T-helper 1 cell treated with Interleukin-12 subunit alpha and Interleukin-12 subunit beta and Interleukin-4 antibody, amounts not matched to agents 30 ng/mL and 1 ng/mL, for 36 hours (primary cell): ENCODE measurements at regions not wholly inside any gene's neighbourhood (a gene's known extent, or its start where the extent isn't known, plus 50 kb on each side); places are given as distances from the start of the nearest gene placed in this dataset.
"Not testable (repeated sequence)": the region's sequence is repeated elsewhere in the genome, so short reads cannot be mapped to it uniquely, and the experiment has no call there.

Experiments
- intact Hi-C: fragments of 100-400 bp; cut with micrococcal nuclease; formaldehyde crosslinking; loops from one replicate; pipeline ENCODE4 v1.15.1; 2024

DNA sequence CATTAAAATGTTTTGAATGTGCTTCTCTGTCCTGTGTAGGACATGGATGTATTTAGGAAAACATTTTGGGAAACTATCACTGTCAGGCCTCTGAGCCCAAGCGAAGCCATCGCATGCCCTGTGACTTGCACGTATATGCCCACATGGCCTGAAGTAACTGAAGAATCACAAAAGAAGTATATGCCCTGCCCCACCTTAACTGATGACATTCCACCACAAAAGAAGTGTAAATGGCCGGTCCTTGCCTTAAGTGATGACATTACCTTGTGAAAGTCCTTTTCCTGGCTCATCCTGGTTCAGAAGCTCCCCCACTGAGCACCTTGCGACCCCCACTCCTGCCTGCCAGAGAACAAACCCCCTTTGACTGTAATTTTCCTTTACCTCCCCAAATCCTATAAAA is 191.1 kb upstream of the MEIS1 start:
- intact Hi-C loops: not testable (repeated sequence)

GRCh38 chr2:66242888-66243287 is 192.0 kb upstream of the MEIS1 start:
- intact Hi-C loops: not testable (repeated sequence)

- intact Hi-C loops: no loop called here
Observed at GRCh38 chr2:66242099-66242789, 192.7 kb upstream of the MEIS1 start.

- intact Hi-C loops: no loop called here
Observed at GRCh38 chr2:66240286-66240685, 194.6 kb upstream of the MEIS1 start.

DNA sequence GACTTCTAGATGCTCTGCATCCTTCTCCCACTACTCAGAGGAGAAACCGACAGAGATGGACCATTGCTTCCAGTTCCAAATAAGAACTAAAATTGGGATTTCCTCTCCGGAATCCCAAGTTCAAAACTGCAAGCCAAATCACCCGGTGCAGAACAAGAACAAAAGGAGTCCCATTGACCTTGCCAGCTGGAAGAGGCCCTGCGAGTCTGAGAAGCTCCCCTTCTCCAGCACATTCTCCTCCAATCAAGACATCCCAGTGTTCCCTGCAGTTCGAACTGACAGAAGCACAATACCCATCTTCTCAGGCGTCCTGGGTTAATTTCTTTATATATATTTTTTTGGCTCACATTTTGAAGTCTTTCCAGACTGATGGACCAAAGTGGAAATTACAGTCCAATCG is 195.3 kb upstream of the MEIS1 start:
- intact Hi-C loops: no loop called here

DNA sequence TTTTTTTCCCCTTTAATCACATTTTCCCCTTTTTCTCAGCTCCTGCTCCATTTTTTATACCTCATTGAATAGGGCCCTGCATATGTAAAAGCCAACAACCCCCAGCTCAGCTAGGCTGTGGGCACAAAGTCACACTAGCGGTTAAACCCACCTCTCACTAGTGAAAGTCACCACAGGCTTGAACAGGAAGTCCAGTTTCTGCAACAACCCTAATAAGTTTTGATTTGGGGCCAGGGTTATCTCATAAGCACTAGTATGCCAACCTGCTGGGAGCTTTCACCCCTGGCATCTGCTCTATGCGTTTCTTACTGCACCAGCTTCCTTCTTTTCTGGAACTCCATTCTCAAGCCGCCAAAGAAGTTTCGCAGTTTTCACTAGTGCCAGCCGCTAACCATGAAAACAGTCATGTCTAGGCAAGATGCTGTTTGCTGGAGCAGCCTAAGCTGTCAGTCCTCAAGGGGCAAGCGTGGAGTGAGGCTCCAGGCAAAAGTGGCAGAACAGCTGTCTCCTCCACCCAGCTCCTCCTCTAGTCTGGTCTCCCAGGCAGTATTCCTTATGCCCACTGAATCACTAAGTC is 197.0 kb upstream of the MEIS1 start:
- intact Hi-C loops: no loop called here

GRCh38 chr2:66236816-66237802 is 197.8 kb upstream of the MEIS1 start:
- intact Hi-C loops: no loop called here

DNA sequence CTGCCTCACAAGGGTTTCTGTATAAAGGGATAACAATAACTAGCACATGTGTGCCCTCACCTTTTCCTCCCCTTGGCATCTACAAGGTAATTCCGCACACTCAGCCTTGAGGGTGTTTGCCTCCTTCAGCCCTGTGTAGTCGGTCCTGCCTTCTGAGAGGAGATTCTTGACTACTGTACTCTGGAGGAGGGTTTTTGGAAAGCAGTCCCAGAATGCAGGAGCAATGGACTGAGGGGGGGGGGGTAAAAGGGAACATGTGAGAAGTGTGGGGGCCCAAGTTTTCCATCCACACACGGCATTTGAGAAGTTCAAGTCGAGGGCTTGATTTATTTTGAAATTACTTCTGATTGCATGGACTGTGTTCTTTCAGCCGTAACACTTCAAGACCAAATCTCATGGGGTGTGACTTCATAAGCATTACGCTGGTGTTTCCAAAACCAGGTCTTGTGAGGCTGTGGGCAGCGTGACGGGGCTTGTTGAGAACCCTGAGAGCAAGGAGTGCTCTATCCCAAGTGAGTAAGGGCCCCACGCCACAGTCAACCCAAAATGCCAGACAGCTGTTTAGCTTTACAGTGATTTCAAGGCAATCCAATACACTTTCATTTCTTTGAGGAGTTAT is 198.7 kb upstream of the MEIS1 start:
- intact Hi-C loops: no loop called here

GRCh38 chr2:66235428-66235827 is 199.5 kb upstream of the MEIS1 start:
- intact Hi-C loops: no loop called here

DNA sequence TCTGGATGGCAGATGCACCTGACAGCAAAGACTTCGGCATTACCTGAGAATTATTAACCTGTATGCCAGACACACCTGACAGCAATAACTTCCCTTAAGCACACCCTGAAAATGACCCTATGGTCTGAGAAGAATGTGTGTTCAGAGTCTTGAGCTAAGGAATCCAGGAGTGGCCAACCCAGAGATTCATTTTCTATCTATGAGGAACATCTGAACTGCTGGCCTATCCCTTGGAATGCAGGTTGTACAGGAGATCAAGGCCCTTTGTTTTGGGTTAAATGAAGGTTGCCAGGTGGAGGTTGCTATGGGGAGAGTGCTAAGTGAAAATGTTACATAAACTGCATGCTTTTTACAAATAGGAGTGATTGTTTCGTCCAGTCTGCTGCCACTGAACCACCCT is 200.9 kb upstream of the MEIS1 start:
- intact Hi-C loops: no loop called here

- intact Hi-C loops: no loop called here
Observed at GRCh38 chr2:66228128-66228547, 206.8 kb upstream of the MEIS1 start.

- intact Hi-C loops: no loop called here
Observed at GRCh38 chr2:66217039-66217585, 217.8 kb upstream of the MEIS1 start.

- intact Hi-C loops: no loop called here
Observed at GRCh38 chr2:66212749-66213148, 222.2 kb upstream of the MEIS1 start.

GRCh38 chr2:66202586-66202985 is 232.3 kb upstream of the MEIS1 start:
- intact Hi-C loops: no loop called here

GRCh38 chr2:66201242-66201641 is 233.7 kb upstream of the MEIS1 start:
- intact Hi-C loops: no loop called here

DNA sequence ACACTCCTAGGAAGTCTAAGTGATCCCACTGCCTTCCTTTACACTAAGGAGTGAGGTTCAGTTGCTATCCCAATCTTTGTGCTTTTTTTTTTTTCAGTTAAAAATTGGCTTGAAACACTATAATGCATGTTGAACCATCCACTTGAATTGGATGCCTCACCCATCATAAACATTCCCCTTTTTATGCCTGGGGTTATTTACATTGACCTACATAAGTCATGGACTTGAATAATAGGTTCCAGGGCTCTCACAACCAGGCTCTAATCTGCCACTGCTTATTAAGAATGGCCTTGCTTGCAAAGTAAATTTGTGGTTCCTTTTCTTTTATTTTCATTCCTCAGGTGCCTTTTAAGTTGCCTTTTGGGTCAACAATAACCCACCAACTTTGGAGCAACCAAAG is 236.1 kb upstream of the MEIS1 start:
- intact Hi-C loops: no loop called here

DNA sequence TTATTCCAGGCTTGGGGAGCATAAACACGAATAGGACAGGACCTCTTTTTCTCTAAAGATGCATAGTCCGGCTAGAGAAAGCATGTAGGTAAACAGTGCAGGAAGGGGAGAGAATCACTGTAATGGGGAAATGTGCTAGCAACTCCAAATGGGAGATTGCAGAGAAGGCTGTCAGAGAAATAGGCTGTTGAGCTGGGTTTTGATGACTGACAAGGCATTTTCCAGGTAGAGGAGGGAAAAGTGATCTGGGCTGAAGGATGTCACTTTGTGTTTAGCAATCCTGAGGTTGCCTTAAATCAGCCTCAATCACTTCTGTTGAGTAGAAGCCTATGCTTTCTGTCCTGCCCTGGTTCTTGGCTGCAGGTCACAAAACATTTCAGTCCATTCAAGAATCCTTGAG is 242.0 kb upstream of the MEIS1 start:
- intact Hi-C loops: no loop called here

GRCh38 chr2:66191311-66191710 is 243.6 kb upstream of the MEIS1 start:
- intact Hi-C loops: no loop called here

- intact Hi-C loops: no loop called here
Observed at GRCh38 chr2:66189553-66189952, 245.4 kb upstream of the MEIS1 start.

DNA sequence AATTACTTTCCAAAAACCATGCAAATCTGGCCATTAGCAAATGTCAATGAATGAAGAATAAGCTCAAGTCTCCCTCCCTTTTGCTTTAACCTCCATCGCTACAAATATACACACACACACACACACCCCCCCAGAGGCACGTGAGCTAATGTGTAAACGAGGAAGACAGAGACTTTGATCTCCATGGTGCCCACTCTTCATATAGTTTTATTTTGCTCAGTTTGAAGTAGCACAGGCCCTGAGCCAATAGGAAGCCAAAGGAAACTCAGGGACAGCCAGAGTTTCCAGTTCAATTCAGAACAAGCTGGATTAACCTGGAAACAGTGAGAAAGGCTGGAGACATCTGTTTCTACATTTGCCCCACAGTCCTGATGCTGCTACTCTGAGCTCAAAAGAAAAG is 248.4 kb upstream of the MEIS1 start:
- intact Hi-C loops: no loop called here

GRCh38 chr2:66185497-66186054 is 249.3 kb upstream of the MEIS1 start:
- intact Hi-C loops: no loop called here
